ENCODE measurements at regions not wholly inside any gene's neighbourhood (a gene's known extent, or its start where the extent isn't known, plus 50 kb on each side); places are given as distances from the start of the nearest gene placed in this dataset.
A peak's percentile ranks its signal among the peaks of the same experiment; 100 is the strongest.

DNA sequence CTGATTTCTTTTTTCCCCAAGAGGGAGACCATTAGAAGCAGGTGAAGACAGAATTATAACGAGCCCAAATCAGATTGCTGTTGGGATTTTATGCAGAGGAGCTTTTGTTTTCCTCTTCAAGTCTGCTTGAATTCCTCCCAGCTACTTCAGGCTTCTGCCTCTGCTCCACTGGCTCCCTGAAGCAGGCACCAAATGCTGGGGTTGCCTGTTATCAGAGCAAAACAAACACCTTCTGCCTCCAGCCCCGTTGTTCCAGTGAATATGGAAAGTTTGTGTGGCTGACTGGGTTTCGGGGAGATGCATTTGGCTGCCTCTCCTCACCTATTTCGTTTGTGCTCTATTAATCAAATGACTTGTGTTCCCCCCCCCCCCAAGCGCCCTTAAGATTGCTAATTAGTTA lies 209.2 kb downstream of the URB2 start:
- Histone ChIP-seq H2BK20ac (ENCODE audit: low read length) (no peak overlapping the region), H3K27ac (ENCODE audit: low read depth, low read length) (no peak overlapping the region), H3K18ac (ENCODE audit: extremely low read depth, low read length) (no peak overlapping the region), H3K79me1 (ENCODE audit: low read depth, low read length) (no peaks in the 10 kb centered on the region), H3K4ac (replicated peaks; ENCODE audit: insufficient read length, low read depth, low read length) (no peak overlapping the region), H2BK15ac (ENCODE audit: low read length) (no peak overlapping the region), H3K23ac (ENCODE audit: insufficient read length) (no peak overlapping the region), H4K8ac (ENCODE audit: extremely low read depth, insufficient read depth, low read length) (no peak overlapping the region), H4K5ac (ENCODE audit: insufficient read length, low read depth, low read length) (no peak overlapping the region), H3K4me3 (ENCODE audit: extremely low read depth in 1 of 4, insufficient read depth in 2 of 4, low read depth in 3 of 4, low read length in 4 of 4) (no peak overlapping the region), H3K9me3 (ENCODE audit: insufficient read depth in 2 of 2, low read depth in 1 of 2, low read length in 1 of 2) (no peaks in the 10 kb centered on the region), H3K79me2 (ENCODE audit: control insufficient read depth in 1 of 2, insufficient read depth in 2 of 2, low read length in 2 of 2) (no peaks in the 10 kb centered on the region), H3K27me3 (replicated peaks in 1 of 4; ENCODE audit: control insufficient read depth in 3 of 4, extremely low read depth in 1 of 4, insufficient read depth in 3 of 4, low read length in 3 of 4) (no peaks in the 10 kb centered on the region), H4K91ac (replicated peaks; ENCODE audit: insufficient read length, low read length) (no peak overlapping the region), H3K14ac (ENCODE audit: insufficient read length) (no peak overlapping the region), H2BK12ac (ENCODE audit: low read depth, low read length) (no peak overlapping the region), H3K4me2 (ENCODE audit: insufficient read depth in 1 of 2, low read depth in 2 of 2, low read length in 2 of 2) (no peak overlapping the region), H4K20me1 (replicated peaks in 1 of 2; ENCODE audit: control insufficient read depth in 1 of 2, insufficient read depth in 2 of 2, low read length in 2 of 2) (no peaks in the 10 kb centered on the region), H2AK5ac (ENCODE audit: low read depth, low read length) (no peak overlapping the region), H3K23me2 (ENCODE audit: low read depth, low read length) (no peaks in the 10 kb centered on the region; the same call in 1 of the 2 replicates), H2BK120ac (replicated peaks; ENCODE audit: low read depth, low read length) (no peak overlapping the region), H3K4me1 (replicated peaks in 1 of 4; ENCODE audit: control insufficient read depth in 3 of 4, insufficient read depth in 4 of 4, low read length in 3 of 4) (no peaks in the 10 kb centered on the region; a peak in 1 of 7 replicates), H3K36me3 (ENCODE audit: control insufficient read depth in 2 of 4, insufficient read depth in 4 of 4, low read length in 3 of 4) (no peaks in the 10 kb centered on the region), H2AFZ (ENCODE audit: low read length) (peak overlapping the region; percentile 26; the same call in 1 of the 2 replicates), H2BK5ac (ENCODE audit: low read depth, low read length) (no peak overlapping the region), H3K9ac (replicated peaks in 1 of 4; ENCODE audit: extremely low read depth in 1 of 4, low read depth in 3 of 4, low read length in 3 of 4) (no peak overlapping the region), H3K56ac (replicated peaks; ENCODE audit: insufficient read length, low read depth, low read length) (no peak overlapping the region)
- no peak for TF ChIP-seq POU5F1 (IDR thresholded peaks at IDR 0.05; ENCODE audit: low read depth, low read length)
- FAIRE-seq (no peak), DNase-seq (ENCODE audit: low read depth in 1 of 2, low spot score in 2 of 2) (no peak)
- CTCF ChIA-PET (ENCODE audit: partially characterized antibody): interaction anchor here (0.6 to 3.7 kb wide), 2 partner anchors 14 to 53 kb away, joined by 3 to 17 read pairs; no protein-coding TSS in a partner anchor
- 77% methylated on average over 5 of the region's 5 CpGs; no CpG with 5 or more reads in 1 of the 2 experiments for WGBS, 2 experiments (ENCODE audit: extremely low coverage in 1 of 2, insufficient coverage in 1 of 2, insufficient read length in 1 of 2, insufficient replicate concordance in 2 of 2, low coverage in 1 of 2, low lambda C conversion rate in 2 of 2, missing lambda C conversion rate in 1 of 2)
- POLR2A ChIA-PET (ENCODE audit: partially characterized antibody): no interaction called here
